ENCODE measurements at regions not wholly inside any gene's neighbourhood (a gene's known extent, or its start where the extent isn't known, plus 50 kb on each side); places are given as distances from the start of the nearest gene placed in this dataset.

GRCh38 chr18:39655341-39655740, 2089.7 kb upstream of the CELF4 start:
- Mint-ChIP-seq H3K27me3 (ENCODE audit: low read depth in 2 of 2) (no peaks in the 10 kb centered on the region), H3K4me1 (no peaks in the 10 kb centered on the region), H3K36me3 (no peaks in the 10 kb centered on the region), H3K27ac (no peak overlapping the region), H3K4me3 (no peak overlapping the region), H3K9me3 (peaks cover 2 to 6% of the 10 kb centered on the region in 2 donors)
- ATAC-seq (no peak), DNase-seq (no peak)
- no peaks in the 10 kb centered on the region for H3K36me3 ChIP-seq (ENCODE audit: control insufficient read depth, insufficient read depth, low read length)
- WGBS (ENCODE audit: insufficient coverage): 78% methylated on average over 3 of the region's 4 CpGs
- TF ChIP-seq CTCF (IDR thresholded peaks at IDR 0.05): no peak
- H3K27ac ChIP-seq (ENCODE audit: low read length): no peak overlapping the region
- no peaks in the 10 kb centered on the region for H3K4me1 ChIP-seq (ENCODE audit: control insufficient read depth, insufficient read depth, low read length)
- no peaks in the 10 kb centered on the region for H3K9me3 ChIP-seq (ENCODE audit: control insufficient read depth, insufficient read depth, low read length)
- no peaks in the 10 kb centered on the region for H3K27me3 ChIP-seq (ENCODE audit: control insufficient read depth, insufficient read depth, low read length)
- no peak overlapping the region for H3K4me3 ChIP-seq (ENCODE audit: low read length)
- intact Hi-C loops (cut with micrococcal nuclease): no loop called here

GRCh38 chr18:39653221-39653620, 2087.6 kb upstream of the CELF4 start:
- Mint-ChIP-seq H3K36me3 (no peaks in the 10 kb centered on the region), H3K4me1 (no peaks in the 10 kb centered on the region), H3K27me3 (ENCODE audit: low read depth in 2 of 2) (no peaks in the 10 kb centered on the region), H3K27ac (no peak overlapping the region), H3K9me3 (peaks cover 6 to 9% of the 10 kb centered on the region in 2 donors), H3K4me3 (no peak overlapping the region)
- Histone ChIP-seq H3K27me3 (ENCODE audit: control insufficient read depth, insufficient read depth, low read length) (no peaks in the 10 kb centered on the region), H3K4me3 (ENCODE audit: low read length) (no peak overlapping the region), H3K36me3 (ENCODE audit: control insufficient read depth, insufficient read depth, low read length) (no peaks in the 10 kb centered on the region), H3K9me3 (ENCODE audit: control insufficient read depth, insufficient read depth, low read length) (no peaks in the 10 kb centered on the region), H3K4me1 (ENCODE audit: control insufficient read depth, insufficient read depth, low read length) (no peaks in the 10 kb centered on the region), H3K27ac (ENCODE audit: low read length) (no peak overlapping the region)
- ATAC-seq (no peak), DNase-seq (no peak)
- no peak for TF ChIP-seq CTCF (IDR thresholded peaks at IDR 0.05)
- intact Hi-C loops (cut with micrococcal nuclease): no loop called here
- WGBS (ENCODE audit: insufficient coverage): no CpG with 5 or more reads among the region's 2 CpGs

- intact Hi-C loops (cut with micrococcal nuclease): no loop called here
- DNase-seq: no peak
- Histone ChIP-seq H3K4me3 (ENCODE audit: low read length) (no peak overlapping the region), H3K9me3 (ENCODE audit: control insufficient read depth, insufficient read depth, low read length) (no peaks in the 10 kb centered on the region), H3K27ac (ENCODE audit: low read length) (no peak overlapping the region), H3K4me1 (ENCODE audit: control insufficient read depth, insufficient read depth, low read length) (no peaks in the 10 kb centered on the region), H3K36me3 (ENCODE audit: control insufficient read depth, insufficient read depth, low read length) (no peaks in the 10 kb centered on the region), H3K27me3 (ENCODE audit: control insufficient read depth, insufficient read depth, low read length) (no peaks in the 10 kb centered on the region)
- Mint-ChIP-seq H3K36me3 (no peaks in the 10 kb centered on the region), H3K27me3 (ENCODE audit: low read depth in 2 of 2) (no peaks in the 10 kb centered on the region), H3K4me1 (no peaks in the 10 kb centered on the region), H3K9me3 (peaks cover 12 to 18% of the 10 kb centered on the region in 2 donors), H3K27ac (no peak overlapping the region), H3K4me3 (no peak overlapping the region)
- no CpG with 5 or more reads among the region's 1 CpG for WGBS (ENCODE audit: insufficient coverage)
- no peak for ATAC-seq
- no peak for TF ChIP-seq CTCF (IDR thresholded peaks at IDR 0.05)
Measured at GRCh38 chr18:39648616-39649015, 2083.0 kb upstream of the CELF4 start.
